ENCODE measurements at regions not wholly inside any gene's neighbourhood (a gene's known extent, or its start where the extent isn't known, plus 50 kb on each side); places are given as distances from the start of the nearest gene placed in this dataset.
"Not testable (repeated sequence)": the region's sequence is repeated elsewhere in the genome, so short reads cannot be mapped to it uniquely, and the experiment has no call there.

GRCh38 chr14:106622200-106622745, 1095.9 kb downstream of the TMEM121 start:
- Histone ChIP-seq H3K27me3 (ENCODE audit: control insufficient read depth, low read length) (no peaks in the 10 kb centered on the region), H3K4me2 (ENCODE audit: low read length) (no peak overlapping the region), H3F3A (ENCODE audit: control insufficient read depth, insufficient read depth) (peaks cover 2% of the 10 kb centered on the region; the same call in 1 of the 2 replicates), H4K20me1 (ENCODE audit: control insufficient read depth, insufficient read depth, low read depth, low read length) (no peaks in the 10 kb centered on the region), H3K4me1 (ENCODE audit: control insufficient read depth, low read length) (peaks cover 5% of the 10 kb centered on the region), H3K36me3 (ENCODE audit: control insufficient read depth, low read length) (no peaks in the 10 kb centered on the region), H3K9me3 (ENCODE audit: control insufficient read depth, insufficient read depth, low read length) (peaks cover 15% of the 10 kb centered on the region; the same call in 1 of the 2 replicates), H3K9me2 (replicated peaks; ENCODE audit: control insufficient read depth, low read length) (no peaks in the 10 kb centered on the region), H3K79me2 (ENCODE audit: control insufficient read depth, low read length) (no peaks in the 10 kb centered on the region), H3K27ac (ENCODE audit: low read depth, low read length) (no peak overlapping the region), H3K4me3 (ENCODE audit: low read length) (no peak overlapping the region)
- TF ChIP-seq EZH2phosphoT487 (IDR thresholded peaks at IDR 0.05; ENCODE audit: borderline replicate concordance, low read length): no peak
- TF ChIP-seq CTCF (IDR thresholded peaks at IDR 0.05; ENCODE audit: low read depth, low read length, poor library complexity, severe bottlenecking): no peak

- Histone ChIP-seq H3K9me3 (ENCODE audit: control insufficient read depth, insufficient read depth, low read length) (no peaks in the 10 kb centered on the region), H3K27ac (ENCODE audit: low read depth, low read length) (no peak overlapping the region), H3K9me2 (replicated peaks; ENCODE audit: control insufficient read depth, low read length) (no peaks in the 10 kb centered on the region), H3K36me3 (ENCODE audit: control insufficient read depth, low read length) (no peaks in the 10 kb centered on the region), H3K27me3 (ENCODE audit: control insufficient read depth, low read length) (no peaks in the 10 kb centered on the region), H3K4me1 (ENCODE audit: control insufficient read depth, low read length) (peaks cover 9% of the 10 kb centered on the region), H3F3A (ENCODE audit: control insufficient read depth, insufficient read depth) (no peaks in the 10 kb centered on the region), H3K4me2 (ENCODE audit: low read length) (no peak overlapping the region), H3K79me2 (ENCODE audit: control insufficient read depth, low read length) (no peaks in the 10 kb centered on the region), H3K4me3 (ENCODE audit: low read length) (no peak overlapping the region), H4K20me1 (ENCODE audit: control insufficient read depth, insufficient read depth, low read depth, low read length) (no peaks in the 10 kb centered on the region)
- no peak for TF ChIP-seq EZH2phosphoT487 (IDR thresholded peaks at IDR 0.05; ENCODE audit: borderline replicate concordance, low read length)
- no peak for TF ChIP-seq CTCF (IDR thresholded peaks at IDR 0.05; ENCODE audit: low read depth, low read length, poor library complexity, severe bottlenecking)
These were observed 1098.8 kb downstream of the TMEM121 start for GRCh38 chr14:106625186-106625585.

- H3K36me3 ChIP-seq (ENCODE audit: control insufficient read depth, low read length); H3F3A ChIP-seq (ENCODE audit: control insufficient read depth, insufficient read depth); H3K27me3 ChIP-seq (ENCODE audit: control insufficient read depth, low read length); H3K27ac ChIP-seq (ENCODE audit: low read depth, low read length); H3K4me1 ChIP-seq (ENCODE audit: control insufficient read depth, low read length); H4K20me1 ChIP-seq (ENCODE audit: control insufficient read depth, insufficient read depth, low read depth, low read length); H3K79me2 ChIP-seq (ENCODE audit: control insufficient read depth, low read length); H3K9me3 ChIP-seq (ENCODE audit: control insufficient read depth, insufficient read depth, low read length); H3K4me2 ChIP-seq (ENCODE audit: low read length); H3K4me3 ChIP-seq (ENCODE audit: low read length); H3K9me2 ChIP-seq (replicated peaks; ENCODE audit: control insufficient read depth, low read length): not testable (repeated sequence)
These were observed 1100.1 kb downstream of the TMEM121 start for GRCh38 chr14:106626469-106626868.

- H3K36me3 ChIP-seq (ENCODE audit: control insufficient read depth, low read length); H3K27ac ChIP-seq (ENCODE audit: low read depth, low read length); H3F3A ChIP-seq (ENCODE audit: control insufficient read depth, insufficient read depth); H3K9me3 ChIP-seq (ENCODE audit: control insufficient read depth, insufficient read depth, low read length); H4K20me1 ChIP-seq (ENCODE audit: control insufficient read depth, insufficient read depth, low read depth, low read length); H3K27me3 ChIP-seq (ENCODE audit: control insufficient read depth, low read length); H3K9me2 ChIP-seq (replicated peaks; ENCODE audit: control insufficient read depth, low read length); H3K79me2 ChIP-seq (ENCODE audit: control insufficient read depth, low read length); H3K4me1 ChIP-seq (ENCODE audit: control insufficient read depth, low read length): not testable (repeated sequence)
- peak; percentile 56 for TF ChIP-seq CTCF (IDR thresholded peaks at IDR 0.05; ENCODE audit: low read depth, low read length, poor library complexity, severe bottlenecking)
- H3K4me3 ChIP-seq (ENCODE audit: low read length): peak overlapping the region; percentile 21; the same call in 1 of the 2 replicates
- peak overlapping the region; percentile 47 for H3K4me2 ChIP-seq (ENCODE audit: low read length)
These were observed 1100.7 kb downstream of the TMEM121 start for GRCh38 chr14:106626942-106627588.

All from DOHH2 (cell line).